SK-N-SH treated with all-trans-retinoic acid at 6 μM for 48 hours (cell line): ENCODE measurements at regions not wholly inside any gene's neighbourhood (a gene's known extent, or its start where the extent isn't known, plus 50 kb on each side); places are given as distances from the start of the nearest gene placed in this dataset.

Experiments
- ATAC-seq: fragments of 200-7000 bp; cut with Tn5 transposase; 3 replicates; pipeline ENCODE4 v1.9.1; 2020; ENCODE audit warnings: mild to moderate bottlenecking, moderate library complexity
- ARNTL ChIP-seq: fragments of 450-650 bp; formaldehyde crosslinking; IDR thresholded peaks from 2 replicates; pipeline ENCODE4 v1.5.0; 2020; ENCODE audit warnings: low read depth, mild to moderate bottlenecking, moderate library complexity, borderline replicate concordance
- BACH2 ChIP-seq: fragments of 250-450 bp; sonication (Bioruptor Pico); IDR thresholded peaks from 2 replicates; pipeline ENCODE4 v1.9.0; 2021; ENCODE audit warnings: mild to moderate bottlenecking, borderline replicate concordance
- CREB5 ChIP-seq: fragments of 250-450 bp; sonication (Bioruptor Pico); IDR thresholded peaks from 2 replicates; pipeline ENCODE4 v1.5.1; 2020; ENCODE audit warnings: low read depth, mild to moderate bottlenecking, moderate library complexity
- CSDC2 ChIP-seq: fragments of 250-450 bp; sonication (Bioruptor Pico); IDR thresholded peaks from 2 replicates; pipeline ENCODE4 v1.5.0; 2020; ENCODE audit warnings: mild to moderate bottlenecking, moderate library complexity
- CSRNP3 ChIP-seq: fragments of 250-450 bp; sonication (Bioruptor Pico); IDR thresholded peaks from 2 replicates; pipeline ENCODE4 v1.5.1; 2021; ENCODE audit warnings: mild to moderate bottlenecking, moderate library complexity
- ESRRG ChIP-seq: fragments of 250-450 bp; sonication (Bioruptor Pico); IDR thresholded peaks from 2 replicates; pipeline ENCODE4 v1.6.1; 2021; ENCODE audit warnings: mild to moderate bottlenecking
- GLIS3 ChIP-seq: fragments of 250-450 bp; sonication (Bioruptor Pico); IDR thresholded peaks from 2 replicates; pipeline ENCODE4 v1.5.0; 2020; ENCODE audit warnings: mild to moderate bottlenecking, moderate library complexity
- ISL1 ChIP-seq: fragments of 250-450 bp; sonication (Bioruptor Pico); IDR thresholded peaks from 2 replicates; pipeline ENCODE4 v2.1.2; 2022; ENCODE audit warnings: mild to moderate bottlenecking, moderate library complexity
- OSR1 ChIP-seq: fragments of 250-450 bp; sonication (Bioruptor Pico); IDR thresholded peaks from 2 replicates; pipeline ENCODE4 v1.8.0; 2022; ENCODE audit warnings: moderate library complexity, mild to moderate bottlenecking, inconsistent platforms
- PATZ1 ChIP-seq: fragments of 250-450 bp; sonication (Bioruptor Pico); IDR thresholded peaks from 2 replicates; pipeline ENCODE4 v1.8.0; 2020; ENCODE audit warnings: mild to moderate bottlenecking, moderate library complexity, borderline replicate concordance
- POU6F1 ChIP-seq: fragments of 250-450 bp; sonication (Bioruptor Pico); IDR thresholded peaks from 2 replicates; pipeline ENCODE4 v1.8.0; 2021; ENCODE audit warnings: low read depth, mild to moderate bottlenecking, moderate library complexity, borderline replicate concordance
- PPARA ChIP-seq: fragments of 250-450 bp; sonication (Bioruptor Pico); IDR thresholded peaks from 2 replicates; pipeline ENCODE4 v1.5.0; 2020; ENCODE audit warnings: mild to moderate bottlenecking, borderline replicate concordance
- RARB ChIP-seq: fragments of 250-450 bp; sonication (Bioruptor Pico); IDR thresholded peaks from 2 replicates; pipeline ENCODE4 v1.8.0; 2021; ENCODE audit warnings: mild to moderate bottlenecking, moderate library complexity
- SNAI2 ChIP-seq: fragments of 250-450 bp; sonication (Bioruptor Pico); IDR thresholded peaks from 2 replicates; pipeline ENCODE4 v1.5.0; 2020; ENCODE audit warnings: mild to moderate bottlenecking, moderate library complexity
- TCF4 ChIP-seq: fragments of 250-450 bp; sonication (Bioruptor Pico); IDR thresholded peaks from 2 replicates; pipeline ENCODE4 v1.8.0; 2021; ENCODE audit warnings: mild to moderate bottlenecking, moderate library complexity, borderline replicate concordance
- TOX ChIP-seq: fragments of 250-450 bp; sonication (Bioruptor Pico); IDR thresholded peaks from 2 replicates; pipeline ENCODE4 v1.8.0; 2021; ENCODE audit warnings: mild to moderate bottlenecking, moderate library complexity, borderline replicate concordance
- TSHZ2 ChIP-seq: fragments of 250-450 bp; sonication (Bioruptor Pico); IDR thresholded peaks from 2 replicates; pipeline ENCODE4 v1.5.0; 2020; ENCODE audit warnings: mild to moderate bottlenecking, moderate library complexity
- ZC3H10 ChIP-seq: fragments of 250-450 bp; sonication (Bioruptor Pico); IDR thresholded peaks from 2 replicates; pipeline ENCODE4 v1.5.1; 2021; ENCODE audit warnings: mild to moderate bottlenecking, moderate library complexity
- ZFP3 ChIP-seq: fragments of 250-450 bp; sonication (Bioruptor Pico); IDR thresholded peaks from 2 replicates; pipeline ENCODE4 v1.5.0; 2020; ENCODE audit warnings: mild to moderate bottlenecking, moderate library complexity
- ZFP30 ChIP-seq: fragments of 450-650 bp; formaldehyde crosslinking; IDR thresholded peaks from 2 replicates; pipeline ENCODE4 v1.5.0; 2022; ENCODE audit warnings: mild to moderate bottlenecking, moderate library complexity
- ZNF565 ChIP-seq: fragments of 450-650 bp; formaldehyde crosslinking; conservative IDR thresholded peaks from 2 replicates; pipeline ENCODE4 v1.5.0; 2020; ENCODE audit warnings: low read depth, mild to moderate bottlenecking, moderate library complexity
- ZNF70 ChIP-seq: fragments of 450-650 bp; formaldehyde crosslinking; IDR thresholded peaks from 2 replicates; pipeline ENCODE4 v1.5.0; 2020; ENCODE audit warnings: mild to moderate bottlenecking, moderate library complexity
- ZNF8 ChIP-seq: fragments of 450-650 bp; formaldehyde crosslinking; IDR thresholded peaks from 2 replicates; pipeline ENCODE4 v1.5.0; 2020; ENCODE audit warnings: mild to moderate bottlenecking, moderate library complexity

- TF ChIP-seq RARB (CRISPR knock-in tag): no peak
- no peak for TF ChIP-seq CREB5 (CRISPR knock-in tag)
- no peak for TF ChIP-seq ZNF565 (CRISPR knock-in tag)
- TF ChIP-seq ZFP30: no peak
- TF ChIP-seq, all 23 proteins: peak for 0
- no peak for ATAC-seq
These were observed 110.7 kb upstream of the VPREB1 start for GRCh38 chr22:22133910-22134309.

- no peak for ATAC-seq
- no peak for TF ChIP-seq PPARA (CRISPR knock-in tag)
- TF ChIP-seq CSDC2: no peak
- no peak for TF ChIP-seq SNAI2
- TF ChIP-seq TOX: no peak
- TF ChIP-seq BACH2: no peak
- TF ChIP-seq ZNF8 (CRISPR knock-in tag): no peak
- TF ChIP-seq ARNTL (CRISPR knock-in tag): no peak
- no peak for TF ChIP-seq ISL1 (CRISPR knock-in tag)
- no peak for TF ChIP-seq ZNF70 (CRISPR knock-in tag)
- TF ChIP-seq RARB (CRISPR knock-in tag): no peak
- TF ChIP-seq GLIS3 (CRISPR knock-in tag): no peak
- no peak for TF ChIP-seq POU6F1 (CRISPR knock-in tag)
- TF ChIP-seq TCF4 (CRISPR knock-in tag): no peak
- no peak for TF ChIP-seq ZFP3 (CRISPR knock-in tag)
These were observed 113.5 kb upstream of the VPREB1 start for GRCh38 chr22:22130953-22131608.

GRCh38 chr22:22129387-22129786 is 115.2 kb upstream of the VPREB1 start:
- no peak for TF ChIP-seq ZNF8 (CRISPR knock-in tag)
- TF ChIP-seq CSDC2: no peak
- TF ChIP-seq CSRNP3 (CRISPR knock-in tag): no peak
- no peak for TF ChIP-seq OSR1 (CRISPR knock-in tag)
- no peak for TF ChIP-seq TSHZ2 (CRISPR knock-in tag)
- no peak for TF ChIP-seq PATZ1 (CRISPR knock-in tag)
- TF ChIP-seq TCF4 (CRISPR knock-in tag): no peak
- no peak for TF ChIP-seq ESRRG (CRISPR knock-in tag)
- TF ChIP-seq ISL1 (CRISPR knock-in tag): no peak
- no peak for TF ChIP-seq TOX
- TF ChIP-seq ZC3H10: no peak
- no peak for TF ChIP-seq CREB5 (CRISPR knock-in tag)
- ATAC-seq: no peak
